Inferior parietal cortex (tissue), 1 donor: ENCODE measurements at regions not wholly inside any gene's neighbourhood (a gene's known extent, or its start where the extent isn't known, plus 50 kb on each side); places are given as distances from the start of the nearest gene placed in this dataset.

Experiments
- DNase-seq: peaks from one replicate; pipeline ENCODE4 v3.0.0-alpha.2; 2016; ENCODE audit errors: extremely low spot score

- DNase-seq, result no peak
Measured at GRCh38 chr12:126185025-126185424, 1119.8 kb downstream of the AACS start.

DNA sequence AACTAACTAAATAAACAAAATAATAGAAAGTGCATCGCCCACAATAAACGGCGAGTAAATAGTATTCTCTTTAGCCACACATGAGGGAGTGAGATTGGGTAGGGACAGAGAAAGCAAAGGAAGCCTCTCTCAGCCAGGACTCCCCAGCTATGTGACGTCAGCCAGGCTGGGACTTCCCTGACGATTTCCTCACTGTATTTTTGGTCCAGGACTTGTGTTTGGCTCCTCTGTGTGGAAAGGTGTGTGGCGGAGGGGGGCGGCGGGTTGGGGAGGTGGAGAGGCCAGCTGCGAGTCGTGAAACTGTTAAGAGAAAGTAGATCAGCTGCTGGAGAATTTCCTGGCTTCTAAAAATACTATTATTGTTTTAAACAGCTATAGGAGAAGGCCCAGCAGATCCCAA lies 1124.6 kb downstream of the AACS start:
- DNase-seq, result no peak

GRCh38 chr12:126191031-126191891 lies 1126.0 kb downstream of the AACS start:
- no peak for DNase-seq

DNA sequence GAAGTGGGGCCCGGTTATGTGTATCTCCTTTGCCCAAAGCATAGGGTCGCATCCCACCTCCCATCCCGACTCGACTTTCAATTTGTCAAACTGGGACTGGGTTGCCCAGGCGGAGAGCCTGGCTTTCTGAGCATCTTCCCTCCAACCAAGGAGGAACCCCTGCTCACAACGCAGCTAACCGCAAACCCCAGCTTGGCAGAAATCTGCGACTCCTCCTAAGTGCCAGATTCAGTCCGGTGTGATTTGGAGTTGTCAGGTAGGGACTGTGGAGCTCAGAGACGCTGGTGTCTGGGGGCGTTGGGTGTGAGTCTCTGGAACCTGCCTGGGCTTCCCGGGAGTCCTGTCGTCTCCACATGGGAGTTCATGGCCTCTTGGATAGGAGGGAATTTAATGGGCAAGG lies 1126.7 kb downstream of the AACS start:
- no peak for DNase-seq

- DNase-seq, result no peak
Measured at GRCh38 chr12:126193190-126193589, 1128.0 kb downstream of the AACS start.

DNA sequence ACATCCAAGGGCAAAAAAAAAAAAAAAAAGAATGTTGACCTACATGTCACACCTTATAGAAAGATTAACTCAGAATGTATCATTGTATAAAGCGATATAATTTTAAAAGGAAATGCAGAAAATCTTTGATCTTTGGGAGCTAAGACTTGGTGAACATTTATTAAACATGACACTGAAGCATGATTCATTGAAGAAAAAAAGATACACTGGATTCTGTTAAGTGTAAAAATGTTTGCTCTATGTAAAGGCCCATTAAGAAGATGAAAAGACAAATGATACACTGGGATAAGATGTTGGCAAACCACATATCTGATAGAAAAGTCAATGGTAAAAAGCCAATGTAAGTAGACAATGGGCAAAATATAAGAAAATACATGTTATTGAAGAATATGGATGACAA lies 1131.0 kb downstream of the AACS start:
- DNase-seq, result no peak

- DNase-seq, result no peak
Measured at GRCh38 chr12:126198516-126198915, 1133.3 kb downstream of the AACS start.

DNA sequence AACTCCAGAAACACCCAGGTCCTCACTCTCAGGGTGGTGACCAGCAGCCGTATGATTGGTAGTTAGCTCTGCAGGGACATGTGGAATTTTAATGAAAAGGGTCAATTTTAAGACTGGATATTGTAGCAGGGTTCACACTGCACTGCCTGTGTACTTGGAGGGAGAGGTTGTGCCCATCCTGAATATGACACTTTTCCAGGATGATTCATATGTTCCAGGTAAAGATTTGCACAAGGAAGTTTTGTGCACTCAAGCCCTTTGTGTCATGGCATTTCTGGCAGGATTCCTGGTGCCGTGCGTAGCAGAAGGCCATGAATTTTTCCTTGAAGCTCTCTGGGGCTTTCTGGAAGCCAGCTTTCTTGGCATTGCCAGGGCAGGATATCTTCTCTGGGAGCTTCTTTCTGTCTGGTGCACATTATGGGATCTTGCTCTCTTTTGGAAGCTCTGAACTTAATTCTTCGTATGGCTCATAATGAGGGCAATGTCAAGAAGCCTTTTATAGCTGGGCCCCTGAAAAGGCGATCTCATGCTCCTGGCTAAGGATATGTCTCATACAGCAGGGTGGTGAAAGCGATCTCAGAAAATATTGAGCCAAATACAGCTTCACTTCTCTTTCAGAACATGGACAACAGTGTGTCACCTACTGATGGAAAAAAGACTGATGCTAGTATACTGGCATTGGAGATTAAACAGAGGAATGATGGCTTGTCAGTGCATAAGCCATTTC lies 1133.9 kb downstream of the AACS start:
- no peak for DNase-seq

DNA sequence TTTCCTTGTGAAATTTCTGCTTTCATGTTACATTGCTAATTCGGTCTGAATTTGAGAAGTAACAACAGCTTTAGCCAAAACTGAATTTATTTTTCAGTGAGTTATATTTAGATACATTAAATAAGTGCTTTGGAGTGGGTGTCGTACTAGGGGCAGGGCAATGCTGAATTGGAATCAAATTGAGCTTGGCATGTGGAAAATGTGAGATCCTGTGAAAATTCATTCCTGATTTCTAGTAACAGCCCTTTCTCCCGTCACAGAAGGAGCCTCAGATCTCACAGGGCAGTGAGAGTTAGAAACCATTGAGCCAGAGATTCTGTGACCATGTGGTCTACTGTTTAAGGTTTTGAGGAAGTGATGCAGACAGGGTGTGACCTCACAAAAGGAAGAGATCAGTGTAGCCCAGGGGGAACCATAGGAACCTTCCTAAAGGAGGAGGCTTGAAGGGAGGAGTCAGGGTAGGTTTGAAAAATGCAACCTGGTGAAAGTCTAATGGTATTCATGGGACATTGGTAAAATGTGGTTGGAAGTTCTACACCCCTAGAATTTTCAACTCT lies 1136.8 kb downstream of the AACS start:
- DNase-seq, result no peak

- no peak for DNase-seq
Measured at GRCh38 chr12:126204326-126204725, 1139.1 kb downstream of the AACS start.

- no peak for DNase-seq
Measured at GRCh38 chr12:126210026-126210425, 1144.8 kb downstream of the AACS start.

GRCh38 chr12:126210448-126210847 lies 1145.2 kb downstream of the AACS start:
- DNase-seq, result no peak

DNA sequence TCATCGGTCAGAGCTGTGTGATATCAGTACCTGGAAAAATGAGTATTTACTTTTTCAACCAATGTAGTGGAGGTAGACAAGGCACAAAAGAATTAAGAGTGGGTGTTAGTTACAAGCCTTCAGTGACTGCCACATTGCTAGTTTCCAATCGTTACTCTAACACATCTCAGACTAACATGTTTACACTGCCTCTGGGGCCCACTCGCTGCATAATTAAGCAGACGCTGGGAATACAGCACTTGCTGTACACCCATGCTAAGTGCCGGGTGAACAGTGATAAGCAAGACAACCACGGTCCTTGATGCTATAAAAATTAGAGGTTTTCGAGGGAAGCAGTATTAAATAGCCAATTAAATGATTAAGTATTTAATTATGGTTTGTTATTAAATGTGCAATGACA lies 1147.6 kb downstream of the AACS start:
- DNase-seq, result no peak

DNA sequence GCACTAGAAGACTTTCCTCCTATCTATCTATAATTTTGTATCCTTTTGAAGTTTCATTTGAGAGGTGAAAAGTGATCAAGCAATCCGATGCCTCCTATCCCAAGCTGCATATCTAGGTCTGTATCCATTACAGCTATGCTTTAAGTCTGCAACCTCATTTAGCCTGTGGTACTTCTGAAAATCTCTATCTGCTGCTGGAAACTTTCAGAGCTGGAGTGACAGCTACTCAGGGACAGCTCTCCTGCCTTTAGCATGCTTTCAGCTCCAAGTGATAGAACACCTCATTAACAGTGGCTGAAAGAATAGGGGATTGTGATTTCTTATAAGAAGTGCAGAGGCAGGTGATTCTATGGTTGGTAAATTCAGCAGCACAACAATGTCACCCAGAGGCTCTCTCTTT lies 1153.5 kb downstream of the AACS start:
- DNase-seq, result no peak

DNA sequence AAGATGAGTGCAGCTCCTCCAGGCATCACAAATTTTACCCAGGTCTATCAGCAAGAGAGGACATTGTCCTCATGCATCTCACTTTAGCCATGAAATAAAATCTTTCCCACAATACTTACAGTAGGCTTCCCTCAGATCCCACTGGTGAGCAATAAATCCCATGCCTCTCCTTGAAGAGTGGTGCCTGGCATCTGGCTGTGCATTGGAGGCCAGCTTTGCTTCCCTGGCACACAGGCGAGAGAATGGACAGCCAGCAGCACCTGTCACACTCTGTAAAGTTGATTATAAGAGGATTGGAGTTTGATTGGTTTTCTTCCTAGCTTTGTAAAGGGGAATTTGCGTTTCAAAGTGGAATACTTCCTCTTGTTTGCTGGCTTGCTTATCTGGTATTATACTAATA lies 1153.9 kb downstream of the AACS start:
- no peak for DNase-seq

DNA sequence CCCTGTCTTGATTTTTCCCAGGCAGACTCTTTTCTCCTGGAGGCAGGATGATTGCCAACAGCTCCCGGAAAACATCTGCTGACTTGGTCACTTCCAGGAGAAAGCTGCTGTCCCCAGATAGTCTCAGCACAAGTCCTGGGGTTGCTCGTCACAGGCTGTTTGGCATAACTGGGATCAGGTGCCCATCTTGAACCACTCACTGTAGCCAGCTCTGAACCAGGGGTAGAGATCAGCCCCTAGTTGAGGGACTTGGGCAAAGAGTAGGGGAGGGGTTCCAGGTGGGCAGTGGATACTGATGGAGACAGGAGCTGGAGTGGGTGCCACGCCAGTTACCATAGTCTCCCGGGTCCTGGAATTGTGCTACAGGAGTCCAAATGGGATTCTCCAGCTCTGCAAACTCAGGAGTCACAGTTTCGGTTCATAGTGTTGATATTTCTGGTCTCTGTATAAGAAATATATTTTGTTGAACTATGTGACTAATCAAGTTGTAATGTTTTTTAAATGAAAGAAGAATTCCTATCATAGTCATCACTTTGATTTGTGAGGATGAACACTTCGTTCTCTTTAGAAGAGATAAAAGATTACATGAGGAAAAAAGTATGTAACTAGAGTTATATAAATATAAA lies 1154.5 kb downstream of the AACS start:
- no peak for DNase-seq

DNA sequence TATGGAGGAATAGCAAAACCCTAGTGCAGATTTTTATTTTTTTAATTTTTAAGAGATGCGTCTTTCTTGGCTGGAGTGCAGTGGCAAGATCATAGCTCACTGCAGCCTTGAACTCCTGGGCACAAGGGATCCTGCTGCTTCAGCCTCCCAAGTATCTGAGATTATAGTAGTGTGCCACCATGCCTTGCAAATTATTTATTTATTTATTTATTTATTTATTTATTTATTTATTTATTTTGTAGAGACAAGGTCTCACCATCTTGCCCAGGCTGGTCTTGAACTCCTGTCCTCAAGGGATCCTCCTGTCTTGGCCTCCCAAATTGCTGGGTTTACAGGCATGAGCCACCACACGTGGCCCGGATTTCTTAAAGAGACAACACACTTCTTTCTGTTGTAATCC lies 1158.8 kb downstream of the AACS start:
- no peak for DNase-seq

- no peak for DNase-seq
Measured at GRCh38 chr12:126228936-126229335, 1163.7 kb downstream of the AACS start.

DNA sequence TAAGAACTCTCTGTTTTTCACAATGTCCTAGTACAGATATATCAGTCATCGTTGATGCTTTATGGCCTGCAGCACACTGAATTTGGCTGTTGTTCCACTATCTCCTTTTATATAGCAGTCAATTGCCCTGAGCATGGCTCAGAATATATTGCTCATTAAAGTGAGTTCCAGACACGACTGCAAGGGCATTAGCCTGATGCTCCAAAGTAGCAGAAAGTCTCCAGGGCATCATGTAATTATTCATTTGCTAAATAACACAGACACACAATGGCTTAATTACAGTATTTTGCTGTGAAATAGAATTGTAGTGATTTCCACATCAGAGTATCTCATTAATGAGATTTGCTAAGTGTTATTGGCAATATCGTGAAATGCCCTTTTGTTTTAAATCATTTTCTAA lies 1167.5 kb downstream of the AACS start:
- no peak for DNase-seq

DNA sequence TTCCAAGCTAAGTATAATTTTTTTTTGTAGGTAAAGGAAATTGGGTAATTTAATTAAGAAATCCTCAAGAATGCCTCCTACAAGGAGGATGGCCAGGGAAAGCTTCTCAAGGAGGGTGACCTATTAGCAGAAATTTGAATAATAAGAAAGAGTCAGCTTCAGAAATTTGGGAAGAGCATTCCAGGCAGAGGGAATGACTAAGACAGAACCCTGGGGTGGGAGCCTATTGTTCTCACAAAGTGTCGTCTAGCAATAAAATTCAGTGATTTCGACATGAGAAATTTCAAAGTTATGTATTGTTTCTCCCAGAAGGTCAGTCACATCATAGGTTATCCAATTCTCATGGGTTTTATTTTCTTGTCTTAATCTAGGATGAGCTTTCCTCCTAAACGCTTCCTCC lies 1168.4 kb downstream of the AACS start:
- DNase-seq, result no peak

- no peak for DNase-seq
Measured at GRCh38 chr12:126243814-126244440, 1178.7 kb downstream of the AACS start.

DNA sequence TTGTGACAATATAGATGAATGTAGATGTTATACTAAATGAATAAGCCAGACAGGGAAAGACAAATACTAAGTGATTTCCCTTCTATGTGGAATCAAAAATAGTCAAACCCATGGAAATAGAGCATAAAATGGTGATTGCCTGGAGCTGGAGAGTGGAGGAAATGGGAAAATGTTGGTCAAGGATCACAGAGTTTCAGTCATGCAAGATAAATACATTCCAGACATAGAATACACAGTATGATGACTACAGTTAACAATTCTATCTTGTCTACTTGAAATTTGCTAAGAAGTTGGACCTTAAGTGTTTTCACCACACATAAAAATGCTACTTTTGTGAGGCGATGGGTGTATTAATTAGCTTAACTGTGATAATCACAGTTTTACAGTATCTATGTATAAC lies 1182.7 kb downstream of the AACS start:
- no peak for DNase-seq
